HG02571 (cell line): ENCODE measurements at regions not wholly inside any gene's neighbourhood (a gene's known extent, or its start where the extent isn't known, plus 50 kb on each side); places are given as distances from the start of the nearest gene placed in this dataset.
A peak's percentile ranks its signal among the peaks of the same experiment; 100 is the strongest.
"Not testable (repeated sequence)": the region's sequence is repeated elsewhere in the genome, so short reads cannot be mapped to it uniquely, and the experiment has no call there.

ENCODE experiments used
- ATAC-seq: cut with Tn5 transposase; IDR thresholded peaks from one replicate; pipeline ENCODE4 v1.9.1; 2021; ENCODE audit warnings: mild to moderate bottlenecking, moderate library complexity; ENCODE audit not compliant: unreplicated experiment

DNA sequence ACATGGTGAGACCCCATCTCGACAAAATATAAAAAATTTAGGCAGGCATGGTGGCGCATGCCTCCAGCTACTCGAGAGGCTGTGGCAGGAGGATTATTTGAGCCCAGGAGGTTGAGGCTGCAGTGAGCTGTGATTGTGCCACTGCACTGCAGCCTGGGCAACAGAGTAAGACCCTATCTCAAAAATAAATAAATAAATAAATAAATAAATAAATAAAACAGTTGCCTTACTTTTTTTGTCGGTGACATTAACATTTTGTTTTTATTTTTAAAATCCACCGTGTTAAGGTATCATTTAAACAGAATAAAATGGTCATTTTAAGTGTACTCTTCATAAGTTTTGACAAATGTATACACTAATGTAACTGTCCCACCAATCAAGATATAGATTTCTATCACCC, 57.0 kb downstream of the RASL11A start:
- no peak for ATAC-seq

DNA sequence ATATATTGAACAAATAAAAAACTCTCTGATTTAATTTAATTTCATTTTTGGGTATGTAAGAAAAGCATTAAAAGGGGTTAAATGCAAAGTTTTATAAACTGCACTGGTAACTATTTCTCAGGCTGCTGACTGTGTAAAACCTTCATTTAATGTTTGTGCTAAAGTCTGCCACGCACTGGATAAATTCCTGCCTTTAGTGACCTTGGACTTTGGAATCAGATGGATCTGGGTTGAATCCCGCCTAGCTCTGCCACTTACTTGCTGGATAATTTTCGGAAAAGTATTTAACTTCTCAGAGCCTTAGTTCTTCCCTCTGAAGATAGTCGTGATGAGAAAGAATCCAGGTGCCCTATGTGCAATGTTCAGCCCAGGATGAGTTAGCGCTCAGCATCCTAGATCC, 58.6 kb downstream of the RASL11A start:
- ATAC-seq: no peak

DNA sequence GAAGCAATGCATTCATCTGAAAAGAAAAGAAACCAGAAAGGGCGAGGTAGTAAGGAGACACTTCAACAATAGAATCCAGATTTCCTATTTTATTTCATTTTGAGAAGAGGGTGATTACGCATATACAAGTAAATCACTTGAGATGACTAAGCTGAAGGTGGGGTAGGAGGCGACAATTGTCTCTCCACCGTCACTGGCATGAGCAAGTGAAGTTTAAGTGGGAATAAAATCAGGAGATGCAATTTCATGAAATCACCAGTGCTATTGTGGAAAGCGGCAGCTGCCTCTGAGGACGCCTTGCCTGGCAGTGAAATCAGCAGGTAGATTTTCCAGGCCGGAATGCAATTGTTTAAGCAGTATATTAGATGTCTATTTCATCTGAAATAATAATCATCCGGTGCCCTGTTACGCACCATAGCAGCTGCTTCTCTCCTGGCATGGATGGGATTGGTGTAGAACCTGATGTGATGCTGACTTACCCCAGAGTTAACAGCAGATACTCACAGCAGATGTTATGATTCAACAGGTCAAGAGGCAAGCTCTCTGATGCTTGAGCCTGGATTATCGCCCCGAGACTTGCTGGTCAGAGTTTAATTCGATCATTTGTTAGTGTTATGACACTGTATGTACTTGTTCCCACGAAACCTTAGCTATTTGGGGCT, 64.3 kb downstream of the RASL11A start:
- ATAC-seq: no peak

DNA sequence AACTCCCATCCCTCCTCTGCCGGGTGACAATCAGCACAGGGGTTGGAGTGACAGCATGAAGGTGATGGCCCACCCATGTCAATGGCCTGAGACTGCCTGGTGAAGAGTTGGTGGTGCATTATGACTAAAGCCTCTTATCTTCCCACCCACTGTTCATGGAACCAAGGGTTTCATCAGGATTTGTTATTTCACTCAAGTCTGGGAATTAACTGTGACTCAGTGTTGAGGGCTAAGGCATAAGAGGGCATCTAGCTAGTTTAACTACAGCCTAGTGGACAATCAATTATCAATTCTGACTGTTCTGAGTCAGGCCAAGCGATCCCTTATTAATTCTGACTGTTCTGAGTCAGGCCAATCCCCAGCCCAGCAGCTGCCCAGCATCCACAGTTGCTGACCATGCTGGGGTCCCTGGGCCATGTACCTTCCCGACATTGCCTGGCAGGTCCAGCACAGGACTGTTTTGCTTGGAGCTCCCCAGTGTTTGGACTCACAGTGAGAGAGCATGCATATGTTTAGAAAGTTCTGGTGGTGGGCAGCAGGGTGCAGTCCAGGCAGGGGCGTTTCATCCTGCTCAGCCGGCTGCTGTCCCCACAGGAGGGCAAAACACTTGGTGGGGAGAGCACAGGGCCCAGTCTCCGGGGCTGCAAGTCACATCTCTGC, 65.5 kb downstream of the RASL11A start:
- no peak for ATAC-seq

DNA sequence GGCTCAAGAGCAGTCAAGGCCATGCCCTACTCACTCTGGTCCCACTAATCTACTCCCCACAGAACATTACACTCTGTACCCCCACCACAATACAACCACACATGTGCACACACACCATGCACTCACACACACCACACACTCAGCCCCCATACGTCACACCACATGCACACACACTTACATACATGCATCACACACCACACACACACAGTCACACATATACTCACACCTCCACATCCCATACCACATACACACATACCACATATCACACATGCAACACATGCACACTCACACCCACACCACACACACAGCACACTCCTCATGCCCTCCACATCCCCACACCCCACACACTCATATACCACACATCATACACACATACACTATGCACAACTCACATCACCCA, 67.6 kb downstream of the RASL11A start:
- no peak for ATAC-seq

DNA sequence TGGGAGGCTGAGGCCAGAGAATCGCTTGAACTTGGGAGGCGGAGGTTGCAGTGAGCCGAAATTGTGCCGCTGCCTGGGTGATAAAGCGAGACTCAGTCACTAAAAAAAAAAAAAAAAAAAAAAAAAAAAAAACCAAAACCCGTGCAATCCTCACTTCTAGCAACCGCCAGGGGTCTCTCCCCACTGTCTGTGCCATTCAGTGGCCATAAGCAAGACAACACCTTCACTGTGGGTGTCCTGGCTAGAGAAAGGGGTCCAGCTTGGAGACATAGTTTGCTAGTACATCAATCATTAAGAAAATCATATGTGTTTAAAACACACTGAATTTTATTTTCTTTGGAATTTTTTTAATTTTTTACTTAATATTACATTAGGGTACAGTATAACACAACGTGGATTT, 68.2 kb downstream of the RASL11A start:
- ATAC-seq: no peak

DNA sequence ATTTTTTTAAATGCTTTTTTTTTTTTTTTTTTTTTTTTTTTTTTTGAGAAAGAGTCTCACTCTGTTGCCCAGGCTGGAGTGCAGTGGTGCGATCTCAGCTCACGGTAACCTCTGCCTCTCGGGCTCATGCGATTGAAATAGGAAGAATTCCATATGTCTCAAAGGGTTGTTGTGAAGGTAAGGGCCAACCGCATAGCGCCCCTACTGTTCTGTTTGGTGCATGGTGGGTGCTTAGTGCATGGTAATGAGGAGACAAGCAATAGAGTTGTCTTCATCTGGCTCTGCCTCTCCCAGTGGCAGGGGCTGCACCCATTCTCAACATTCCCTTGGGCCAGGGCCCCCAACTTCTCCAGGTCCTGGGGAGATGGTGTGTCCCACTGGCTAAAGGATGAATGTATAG, 68.7 kb downstream of the RASL11A start:
- no peak for ATAC-seq

DNA sequence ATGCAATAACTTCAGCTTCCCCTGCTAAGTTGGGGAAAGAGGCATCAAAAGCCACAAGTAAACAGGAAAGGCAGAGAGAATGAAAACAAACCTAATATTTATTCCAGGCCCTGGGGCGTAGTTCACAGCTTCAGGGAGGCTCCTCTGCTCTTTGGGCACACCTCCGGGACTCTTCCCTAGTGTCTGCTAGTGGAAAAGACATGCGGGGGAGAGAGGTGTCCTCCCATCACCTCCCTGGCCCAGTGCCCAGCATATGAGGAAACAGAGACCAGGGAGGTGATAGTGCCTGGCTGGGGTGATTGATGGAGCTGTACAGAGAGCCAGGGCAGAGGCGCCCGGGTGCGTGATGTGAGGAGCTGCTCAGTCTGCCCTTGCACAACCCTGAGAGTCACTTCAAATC, 71.0 kb downstream of the RASL11A start:
- ATAC-seq: no peak

DNA sequence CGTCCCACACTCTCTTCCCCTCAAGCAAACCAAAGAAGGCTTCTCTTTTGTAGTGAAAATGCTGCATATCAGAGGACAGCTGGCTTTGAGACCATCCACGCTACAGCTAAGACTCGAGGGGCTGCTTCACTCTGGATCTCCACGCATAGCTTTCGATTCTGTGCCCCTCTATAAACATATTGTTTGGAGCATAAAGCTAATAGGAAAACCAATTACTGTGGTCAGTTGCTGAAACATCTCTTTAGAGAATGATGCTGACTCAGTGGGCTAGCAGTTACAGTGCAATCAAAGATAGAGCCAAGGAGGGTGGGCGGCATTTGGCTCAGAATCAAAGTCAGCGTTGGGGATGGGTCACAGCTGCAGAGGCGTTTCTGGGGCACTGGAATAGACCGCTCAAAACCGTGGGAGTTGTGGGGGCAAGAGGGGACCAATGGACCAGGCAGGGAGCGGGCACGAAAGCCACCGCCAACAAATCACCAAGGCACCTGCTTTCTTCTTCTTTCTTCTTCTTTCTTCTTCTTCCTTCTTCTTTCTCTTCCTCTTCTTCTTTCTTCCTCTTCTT, 76.7 kb downstream of the RASL11A start:
- ATAC-seq: no peak

DNA sequence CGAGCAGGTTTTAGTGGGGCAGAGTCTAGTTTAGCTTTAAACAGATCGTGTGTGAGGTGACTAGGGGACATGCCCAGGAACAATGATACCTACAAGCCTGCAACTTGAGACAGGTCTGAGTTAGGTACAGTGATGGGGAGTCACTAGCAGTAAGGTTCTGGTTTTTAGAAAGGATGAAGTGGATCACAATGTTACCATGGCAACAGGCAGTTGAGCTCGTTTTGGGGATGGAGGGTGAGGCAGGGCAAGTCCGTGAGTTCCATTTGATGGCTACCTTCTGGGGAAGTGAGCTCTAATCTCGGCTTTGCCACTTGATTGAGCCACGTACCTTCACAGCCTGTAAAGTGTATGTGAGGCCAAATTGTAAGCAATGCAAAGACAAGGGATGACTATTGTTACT, 76.0 kb upstream of the GTF3A start:
- no peak for ATAC-seq

DNA sequence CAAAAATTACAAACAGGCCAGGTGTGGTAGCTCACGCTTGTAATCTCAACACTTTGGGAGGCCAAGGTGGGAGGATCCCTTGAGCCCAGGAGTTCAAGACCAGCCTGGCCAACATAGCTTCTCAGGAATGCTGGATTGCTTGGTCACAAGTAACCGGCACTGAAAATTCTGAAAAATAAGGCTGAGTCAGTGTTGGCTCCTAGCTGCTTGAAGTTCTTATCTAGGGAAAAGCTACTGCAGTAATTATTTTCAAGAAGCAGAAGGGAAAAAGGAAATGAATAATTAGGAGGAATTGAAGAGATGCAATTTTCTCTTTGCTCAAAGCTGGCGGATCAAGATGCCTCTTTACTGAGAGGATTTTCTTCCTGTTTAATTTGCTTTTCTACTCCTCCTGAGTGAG, 75.0 kb upstream of the GTF3A start:
- ATAC-seq: no peak

DNA sequence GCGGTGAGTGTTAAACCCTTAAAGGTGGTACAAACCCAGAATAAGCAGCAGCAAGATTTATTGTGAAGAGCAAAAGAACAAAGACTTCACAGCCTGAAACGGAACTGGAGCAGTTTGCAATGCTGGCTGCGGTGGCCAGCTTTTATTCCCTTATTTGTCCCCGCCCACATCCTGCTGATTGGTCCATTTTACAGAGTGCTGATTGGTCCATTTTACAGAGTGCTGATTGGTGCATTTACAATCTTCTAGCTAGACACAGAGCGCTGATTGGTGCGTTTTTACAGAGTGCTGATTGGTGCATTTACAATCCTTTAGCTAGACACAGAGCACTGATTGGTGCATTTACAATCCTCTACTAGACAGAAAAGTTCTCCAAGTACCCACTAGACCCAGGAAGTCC, 73.6 kb upstream of the GTF3A start:
- ATAC-seq: not testable (repeated sequence)

DNA sequence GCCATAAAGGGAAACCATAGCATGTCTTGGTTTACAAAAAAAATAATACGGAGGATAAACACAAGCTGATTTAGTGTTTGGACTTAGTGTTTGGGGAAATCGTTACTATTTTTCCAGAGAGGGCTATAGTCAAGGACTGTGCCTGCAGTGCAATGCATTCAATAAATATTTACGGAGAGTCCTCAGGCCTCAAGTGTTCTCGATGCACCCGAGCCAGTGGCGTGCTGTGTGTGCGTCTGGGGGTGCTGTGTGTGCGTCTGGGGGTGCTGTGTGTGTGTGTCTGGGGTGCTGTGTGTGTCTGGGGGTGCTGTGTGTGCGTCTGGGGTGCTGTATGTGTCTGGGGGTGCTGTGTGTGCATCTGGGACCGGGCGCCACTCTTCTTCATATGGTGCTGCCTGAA, 71.7 kb upstream of the GTF3A start:
- ATAC-seq: peak; percentile 10

DNA sequence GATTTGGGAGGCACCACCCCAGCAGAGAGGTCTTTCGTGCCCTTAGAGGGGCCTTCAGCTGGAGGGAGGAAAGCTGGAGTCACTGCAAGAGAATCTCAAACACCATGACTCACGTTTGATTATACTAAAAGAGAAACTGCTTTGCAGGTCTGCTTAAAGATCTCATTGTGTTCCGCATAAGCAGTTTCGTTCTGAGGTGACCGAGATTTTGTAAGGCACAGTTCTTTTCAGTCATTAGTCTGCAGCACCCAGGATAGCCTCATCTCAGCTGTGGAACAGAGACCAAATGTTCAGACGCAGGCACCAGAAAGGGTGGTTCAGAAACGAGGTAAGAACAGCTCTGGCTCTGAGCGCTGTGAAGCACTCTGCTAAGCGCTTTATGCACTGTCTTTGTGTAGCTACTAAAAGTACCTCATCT, 71.2 kb upstream of the GTF3A start:
- peak; percentile 97 for ATAC-seq

DNA sequence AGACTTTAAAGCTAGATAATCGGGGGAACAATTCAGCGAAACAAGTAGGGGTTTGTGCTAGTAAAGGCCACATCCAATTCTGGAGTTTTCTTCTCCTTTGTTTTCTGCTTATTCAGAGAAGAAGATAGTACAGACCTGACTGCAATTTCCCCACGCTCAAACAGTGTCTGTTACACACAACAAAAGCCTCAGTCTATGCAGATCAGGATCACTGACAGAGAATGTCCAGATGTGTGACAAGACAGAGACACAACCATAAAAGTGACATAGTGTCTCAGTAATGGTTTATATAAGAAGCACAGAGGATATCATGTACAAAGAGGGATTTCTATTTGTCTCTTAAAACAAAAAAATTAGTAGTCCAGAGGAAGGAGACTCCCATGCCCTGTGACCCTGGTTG, 70.7 kb upstream of the GTF3A start:
- ATAC-seq: no peak

DNA sequence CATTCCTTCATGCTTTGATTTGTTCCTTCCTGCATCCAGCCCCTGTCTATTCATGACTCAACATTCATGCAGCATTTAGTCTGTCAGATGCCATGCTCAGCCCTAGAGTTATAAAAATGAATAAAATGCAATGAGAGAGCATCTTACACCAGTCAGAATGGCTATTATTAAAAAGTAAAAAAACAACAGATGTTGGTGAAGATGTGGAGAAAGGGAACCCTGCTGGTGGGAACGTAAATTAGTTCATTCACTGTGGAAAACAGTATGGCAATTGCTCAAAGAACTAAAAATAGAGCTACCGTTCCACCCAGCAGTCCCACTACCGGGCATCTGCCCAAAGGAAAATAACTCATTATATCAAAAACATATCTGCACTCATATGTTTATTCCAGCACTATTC, 70.0 kb upstream of the GTF3A start:
- no peak for ATAC-seq

DNA sequence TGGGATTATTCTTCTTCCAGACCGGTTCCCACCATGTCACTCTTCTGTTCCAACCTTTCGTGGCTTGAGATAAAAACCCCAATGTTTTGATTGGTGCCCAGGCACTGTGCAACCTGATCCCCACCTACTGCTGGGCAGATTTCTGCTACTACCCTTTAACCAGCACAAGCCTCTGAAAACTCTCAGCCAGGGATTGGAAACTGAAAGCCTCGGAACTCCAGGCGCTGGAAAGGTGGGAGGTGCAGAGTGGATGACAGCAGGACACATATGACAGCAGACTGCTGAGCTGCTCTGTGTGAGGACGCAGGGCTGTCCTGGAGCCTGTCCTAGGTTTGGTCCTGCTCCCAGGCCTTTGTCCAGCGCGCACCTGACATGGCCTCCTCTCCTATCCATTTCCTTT, 68.5 kb upstream of the GTF3A start:
- ATAC-seq: no peak

DNA sequence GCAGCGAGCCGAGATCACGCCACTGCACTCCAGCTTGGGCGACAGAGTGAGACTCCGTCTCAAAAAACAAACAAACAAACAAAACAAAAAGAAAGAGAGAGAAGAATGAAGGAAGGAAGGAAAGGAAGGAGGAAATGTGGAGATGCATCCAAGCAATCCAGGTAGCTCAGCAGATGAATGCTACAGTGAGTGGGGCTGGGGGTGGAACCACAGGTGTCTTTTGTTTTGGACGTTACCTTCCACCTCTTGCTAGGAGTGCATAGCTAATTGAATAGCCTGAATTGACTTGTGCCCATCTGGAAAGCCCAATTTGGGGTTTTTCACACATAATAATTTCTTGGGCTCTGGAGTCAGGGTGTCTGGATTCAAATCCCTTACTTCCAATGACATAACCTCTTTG, 66.0 kb upstream of the GTF3A start:
- ATAC-seq: no peak

DNA sequence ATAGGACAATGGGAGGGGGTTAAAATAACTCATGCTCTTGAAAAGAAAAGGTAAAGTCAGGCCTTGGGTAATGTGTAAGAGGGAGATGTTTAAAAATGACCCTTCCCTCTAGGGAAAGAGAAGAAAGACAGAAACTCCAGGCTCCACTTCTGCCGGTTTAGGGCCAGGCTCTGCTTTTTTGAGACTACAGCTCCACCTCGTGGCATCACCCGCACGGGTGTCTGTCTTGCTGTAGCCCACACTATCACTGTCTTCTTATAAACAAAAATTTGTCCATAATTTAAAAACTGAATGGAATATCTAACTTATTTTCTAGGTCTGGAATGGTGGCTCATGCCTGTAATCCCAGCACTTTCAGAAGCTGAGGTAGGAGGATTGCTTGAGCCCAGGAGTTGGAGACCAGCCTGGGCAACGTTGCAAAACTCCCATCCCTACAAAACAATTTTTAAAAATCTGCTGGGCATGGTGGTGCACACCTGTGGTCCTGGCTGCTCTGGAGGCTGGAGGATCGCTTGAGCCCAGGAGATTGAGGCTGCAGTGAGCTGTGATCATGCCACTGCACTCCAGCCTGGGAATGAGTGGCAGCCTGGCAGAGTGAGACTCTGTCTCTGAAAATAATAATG, 65.1 kb upstream of the GTF3A start:
- no peak for ATAC-seq

DNA sequence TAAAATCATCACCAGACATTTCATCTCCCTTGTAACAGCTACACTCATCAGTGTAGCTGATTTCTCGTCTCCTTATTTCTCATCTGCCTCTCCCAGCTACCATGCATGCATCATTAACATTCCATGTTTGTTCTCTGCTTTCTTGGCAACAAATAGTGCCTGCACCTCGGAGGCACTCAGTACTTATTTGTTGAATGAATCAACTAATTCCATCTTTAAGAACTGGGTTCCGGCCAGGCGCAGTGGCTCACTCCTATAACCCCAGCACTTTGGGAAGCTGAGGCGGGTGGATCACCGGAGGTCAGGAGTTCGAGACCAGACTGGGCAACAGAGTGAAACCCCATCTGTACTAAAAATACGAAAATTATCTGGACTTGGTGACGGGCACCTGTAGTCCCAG, 63.9 kb upstream of the GTF3A start:
- ATAC-seq: no peak

DNA sequence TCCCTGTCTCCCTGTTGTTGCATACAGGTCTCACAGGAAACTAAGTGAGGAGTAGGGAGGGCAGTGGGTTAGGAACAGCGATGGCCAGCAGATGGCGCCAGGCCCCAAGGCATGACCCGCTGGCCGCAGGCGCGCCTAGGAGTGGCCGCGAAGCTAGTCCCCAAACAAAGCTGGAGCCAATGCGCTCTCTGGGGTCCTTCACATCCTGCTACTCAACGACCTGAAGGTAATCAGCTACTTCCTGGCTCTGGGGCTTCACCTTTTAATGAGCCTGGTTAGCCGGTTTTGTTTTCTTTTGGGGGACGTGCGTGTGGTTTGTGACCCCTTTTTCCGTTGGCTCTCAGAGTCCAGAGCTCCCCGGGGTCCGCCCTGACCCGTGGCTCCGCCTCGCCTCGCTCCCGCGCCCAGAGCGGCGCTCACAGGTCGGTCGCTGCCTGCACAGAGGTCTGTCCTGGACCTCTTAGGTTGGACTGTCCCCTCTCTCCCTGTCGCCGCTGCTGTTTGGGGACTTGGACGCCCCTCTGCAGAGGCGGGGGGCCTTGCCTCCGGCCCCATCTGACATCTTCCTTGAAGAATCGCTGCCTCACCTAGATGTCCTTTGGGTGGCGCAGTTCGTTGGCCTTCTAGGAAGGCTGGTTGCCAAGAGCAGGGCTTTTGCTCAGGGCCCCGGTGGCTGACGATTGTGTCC, 62.2 kb upstream of the GTF3A start:
- peak; percentile 81 for ATAC-seq

DNA sequence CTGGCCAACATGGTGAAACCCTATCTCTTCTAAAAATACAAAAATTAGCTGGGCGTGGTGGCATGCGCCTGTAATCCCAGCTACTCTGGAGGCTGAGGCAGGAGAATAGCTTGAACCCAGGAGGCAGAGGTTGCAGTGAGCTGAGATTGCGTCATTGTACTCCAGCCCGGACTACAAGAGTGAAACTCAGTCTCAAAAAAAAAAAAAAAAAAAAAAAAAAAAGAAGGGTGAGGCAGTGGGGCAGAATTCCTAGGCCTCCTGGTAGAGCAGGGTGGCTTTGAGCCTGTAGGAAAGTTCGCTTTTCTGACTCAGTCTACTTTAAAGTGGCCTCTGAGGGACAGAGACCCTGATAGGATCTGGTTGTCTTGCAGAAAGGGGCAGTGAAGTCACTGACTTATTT, 60.8 kb upstream of the GTF3A start:
- not testable (repeated sequence) for ATAC-seq
